ENCODE measurements at regions not wholly inside any gene's neighbourhood (a gene's known extent, or its start where the extent isn't known, plus 50 kb on each side); places are given as distances from the start of the nearest gene placed in this dataset.

DNA sequence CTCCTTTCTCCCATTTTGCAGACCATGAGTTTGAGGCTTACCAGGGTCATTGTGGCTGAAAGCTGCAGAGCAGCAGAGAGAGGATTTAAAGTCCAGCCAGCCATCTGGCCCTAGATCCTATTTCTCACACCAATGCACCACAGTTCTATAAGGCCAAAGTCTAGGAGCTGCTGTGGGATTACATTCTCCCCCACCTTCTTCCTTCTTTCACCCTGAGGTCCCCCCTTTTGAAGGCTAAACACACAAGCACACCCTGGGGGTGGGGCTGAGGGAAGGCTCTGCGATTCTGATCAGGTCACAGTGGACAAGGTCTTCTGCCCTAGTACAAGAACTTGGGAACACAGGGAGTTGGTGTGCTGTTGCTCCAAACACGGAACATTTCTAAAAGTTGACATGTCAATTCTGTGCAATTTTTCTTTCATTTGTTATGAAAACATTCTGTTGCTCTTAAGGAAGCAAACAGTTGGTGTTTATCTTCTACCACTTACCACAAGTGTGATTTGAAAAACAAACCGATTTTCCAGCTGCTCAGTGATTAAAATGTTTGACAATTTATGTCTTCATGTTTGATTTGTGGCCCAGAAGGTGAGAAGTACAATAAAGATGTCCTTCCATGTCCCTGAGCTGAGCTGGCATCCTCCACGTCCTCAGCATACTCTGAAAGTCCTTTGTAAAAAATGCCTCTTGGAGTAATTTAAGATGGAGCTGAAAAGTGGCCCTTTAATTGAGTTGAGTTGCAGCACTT, 271.6 kb upstream of the PPP2R2D start:
- DNase-seq (ENCODE audit: low read depth): no peak

DNA sequence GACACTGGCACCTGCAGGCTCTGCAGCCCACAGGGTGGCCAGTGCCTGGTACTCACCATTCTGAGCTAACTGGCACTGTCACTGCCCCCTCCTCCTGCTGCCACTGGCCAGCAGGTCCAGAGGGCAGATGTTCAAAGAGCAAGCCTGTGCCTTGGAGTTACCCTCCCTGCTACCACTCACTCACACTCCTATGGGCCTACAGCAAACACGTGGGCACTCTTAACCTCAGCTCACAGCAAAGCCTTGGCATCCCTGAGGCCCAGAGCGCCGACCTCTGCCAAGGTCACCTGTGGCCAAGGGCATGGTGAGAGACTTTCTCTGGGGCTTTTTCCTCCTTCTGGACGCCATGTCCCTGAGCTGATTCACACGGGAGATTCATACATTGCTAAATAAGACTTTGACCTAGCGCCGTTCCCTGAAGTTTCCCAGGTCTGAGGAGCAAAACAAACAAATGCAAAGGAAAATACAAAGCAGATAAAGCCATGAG, 270.0 kb upstream of the PPP2R2D start:
- Histone ChIP-seq H3K36me3 (ENCODE audit: control insufficient read depth, insufficient read depth, low read length, severe bottlenecking) (no peaks in the 10 kb centered on the region), H3K9me3 (ENCODE audit: control insufficient read depth, low read length) (peaks cover 6% of the 10 kb centered on the region), H3K4me3 (ENCODE audit: low read length) (no peak overlapping the region), H3K4me1 (ENCODE audit: control insufficient read depth, insufficient read depth, low read length) (no peaks in the 10 kb centered on the region), H3K27me3 (replicated peaks; ENCODE audit: control insufficient read depth, insufficient read depth, low read length) (no peaks in the 10 kb centered on the region), H3K9ac (ENCODE audit: low read length) (no peak overlapping the region)
- DNase-seq (ENCODE audit: low read depth): no peak

More for the DNA sequence above, 271.6 kb upstream of the PPP2R2D start:
- no peaks in the 10 kb centered on the region for H3K36me3 ChIP-seq (ENCODE audit: control insufficient read depth, insufficient read depth, low read length, severe bottlenecking)
- H3K27me3 ChIP-seq (replicated peaks; ENCODE audit: control insufficient read depth, insufficient read depth, low read length): no peaks in the 10 kb centered on the region
- H3K4me1 ChIP-seq (ENCODE audit: control insufficient read depth, insufficient read depth, low read length): no peaks in the 10 kb centered on the region
- H3K9ac ChIP-seq (ENCODE audit: low read length): no peak overlapping the region
- peaks cover 6% of the 10 kb centered on the region for H3K9me3 ChIP-seq (ENCODE audit: control insufficient read depth, low read length)
- no peak overlapping the region for H3K4me3 ChIP-seq (ENCODE audit: low read length)

GRCh38 chr10:131631619-131632018, 269.2 kb upstream of the PPP2R2D start:
- no peak for DNase-seq (ENCODE audit: low read depth)
- Histone ChIP-seq H3K9ac (ENCODE audit: low read length) (no peak overlapping the region), H3K9me3 (ENCODE audit: control insufficient read depth, low read length) (peaks cover 6% of the 10 kb centered on the region), H3K36me3 (ENCODE audit: control insufficient read depth, insufficient read depth, low read length, severe bottlenecking) (no peaks in the 10 kb centered on the region), H3K4me3 (ENCODE audit: low read length) (no peak overlapping the region), H3K27me3 (replicated peaks; ENCODE audit: control insufficient read depth, insufficient read depth, low read length) (no peaks in the 10 kb centered on the region), H3K4me1 (ENCODE audit: control insufficient read depth, insufficient read depth, low read length) (no peaks in the 10 kb centered on the region)

- Histone ChIP-seq H3K9me3 (ENCODE audit: control insufficient read depth, low read length) (peaks cover 16% of the 10 kb centered on the region), H3K4me3 (ENCODE audit: low read length) (no peak overlapping the region), H3K9ac (ENCODE audit: low read length) (no peak overlapping the region), H3K36me3 (ENCODE audit: control insufficient read depth, insufficient read depth, low read length, severe bottlenecking) (no peaks in the 10 kb centered on the region), H3K4me1 (ENCODE audit: control insufficient read depth, insufficient read depth, low read length) (no peaks in the 10 kb centered on the region), H3K27me3 (replicated peaks; ENCODE audit: control insufficient read depth, insufficient read depth, low read length) (no peaks in the 10 kb centered on the region)
- no peak for DNase-seq (ENCODE audit: low read depth)
Observed at GRCh38 chr10:131635564-131636015, 265.2 kb upstream of the PPP2R2D start.

DNA sequence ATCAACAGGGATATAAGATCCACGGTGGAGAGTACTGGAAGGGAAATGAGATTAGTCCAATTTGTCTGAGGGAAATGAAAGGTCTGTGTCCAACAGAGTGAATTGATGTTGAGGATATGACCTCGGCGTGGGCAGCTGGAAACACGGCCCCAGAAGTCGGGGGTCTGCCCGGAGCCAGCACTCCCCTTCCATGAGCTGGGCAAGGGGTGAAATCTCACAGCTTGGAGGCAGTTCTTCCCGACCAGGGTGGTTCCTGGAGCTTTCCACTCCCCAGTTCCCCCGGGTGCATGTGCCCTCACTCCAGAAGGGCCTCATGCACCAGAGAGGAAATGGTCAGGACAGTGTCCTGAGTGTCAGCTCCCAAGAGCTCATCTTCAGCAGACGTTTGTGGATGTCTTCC, 264.7 kb upstream of the PPP2R2D start:
- H3K27me3 ChIP-seq (replicated peaks; ENCODE audit: control insufficient read depth, insufficient read depth, low read length): no peaks in the 10 kb centered on the region
- H3K4me1 ChIP-seq (ENCODE audit: control insufficient read depth, insufficient read depth, low read length): no peaks in the 10 kb centered on the region
- H3K9ac ChIP-seq (ENCODE audit: low read length): no peak overlapping the region
- no peaks in the 10 kb centered on the region for H3K36me3 ChIP-seq (ENCODE audit: control insufficient read depth, insufficient read depth, low read length, severe bottlenecking)
- no peak overlapping the region for H3K4me3 ChIP-seq (ENCODE audit: low read length)
- DNase-seq (ENCODE audit: low read depth): no peak
- peaks cover 16% of the 10 kb centered on the region for H3K9me3 ChIP-seq (ENCODE audit: control insufficient read depth, low read length)

DNA sequence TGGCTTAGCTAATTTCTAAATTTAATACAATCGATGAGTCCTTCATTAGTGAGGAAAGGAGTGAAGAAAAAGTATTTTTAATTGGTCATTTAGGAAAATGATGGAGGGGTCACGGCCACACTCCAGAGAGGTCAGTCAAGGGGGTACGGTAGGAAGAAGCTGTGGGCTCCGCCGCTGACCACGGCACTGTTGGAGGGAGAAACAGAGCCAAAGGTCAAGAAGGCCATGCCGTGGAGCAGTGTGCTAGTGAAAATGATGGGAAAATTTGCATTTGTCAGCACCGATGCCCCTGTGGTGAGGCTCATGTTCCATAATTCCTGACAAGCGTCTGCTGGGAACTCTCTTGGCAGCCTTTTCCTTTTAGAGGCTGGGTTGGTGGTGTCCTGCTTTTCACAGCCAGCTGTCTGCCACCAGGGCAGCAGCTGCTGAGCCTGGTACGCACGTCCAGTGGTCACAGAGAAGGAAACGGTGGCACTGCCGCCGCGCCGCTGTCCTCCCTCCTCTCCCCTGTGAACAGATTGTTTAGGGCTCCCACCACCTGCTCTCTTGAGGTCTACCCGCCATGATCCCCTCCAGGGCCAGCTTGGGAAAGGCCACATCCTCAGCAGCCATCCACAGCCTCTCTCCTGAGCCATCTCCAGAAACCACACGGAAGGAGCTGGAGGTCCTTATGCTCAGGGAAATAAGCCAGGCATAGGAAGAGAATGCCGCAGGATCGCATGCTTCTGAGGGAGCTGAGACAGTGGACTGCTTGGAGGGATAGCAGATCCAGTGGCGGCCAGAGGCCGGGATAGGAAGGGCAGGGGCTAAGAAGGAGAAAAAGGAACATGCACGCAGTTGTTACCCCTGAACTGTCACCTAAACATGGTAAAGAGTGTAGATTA, 263.7 kb upstream of the PPP2R2D start:
- Histone ChIP-seq H3K4me1 (ENCODE audit: control insufficient read depth, insufficient read depth, low read length) (no peaks in the 10 kb centered on the region), H3K9ac (ENCODE audit: low read length) (no peak overlapping the region), H3K4me3 (ENCODE audit: low read length) (no peak overlapping the region), H3K27me3 (replicated peaks; ENCODE audit: control insufficient read depth, insufficient read depth, low read length) (no peaks in the 10 kb centered on the region), H3K9me3 (ENCODE audit: control insufficient read depth, low read length) (peaks cover 16% of the 10 kb centered on the region), H3K36me3 (ENCODE audit: control insufficient read depth, insufficient read depth, low read length, severe bottlenecking) (no peaks in the 10 kb centered on the region)
- no peak for DNase-seq (ENCODE audit: low read depth)

- Histone ChIP-seq H3K36me3 (ENCODE audit: control insufficient read depth, insufficient read depth, low read length, severe bottlenecking) (no peaks in the 10 kb centered on the region), H3K9me3 (ENCODE audit: control insufficient read depth, low read length) (peaks cover 16% of the 10 kb centered on the region), H3K9ac (ENCODE audit: low read length) (no peak overlapping the region), H3K4me1 (ENCODE audit: control insufficient read depth, insufficient read depth, low read length) (no peaks in the 10 kb centered on the region), H3K27me3 (replicated peaks; ENCODE audit: control insufficient read depth, insufficient read depth, low read length) (no peaks in the 10 kb centered on the region), H3K4me3 (ENCODE audit: low read length) (no peak overlapping the region)
- DNase-seq (ENCODE audit: low read depth): no peak
Observed at GRCh38 chr10:131638049-131638879, 262.5 kb upstream of the PPP2R2D start.

GRCh38 chr10:131638880-131639278, 261.9 kb upstream of the PPP2R2D start:
- no peak overlapping the region for H3K4me3 ChIP-seq (ENCODE audit: low read length)
- no peak for DNase-seq (ENCODE audit: low read depth)
- H3K4me1 ChIP-seq (ENCODE audit: control insufficient read depth, insufficient read depth, low read length): no peaks in the 10 kb centered on the region
- H3K9ac ChIP-seq (ENCODE audit: low read length): no peak overlapping the region
- no peaks in the 10 kb centered on the region for H3K36me3 ChIP-seq (ENCODE audit: control insufficient read depth, insufficient read depth, low read length, severe bottlenecking)
- H3K27me3 ChIP-seq (replicated peaks; ENCODE audit: control insufficient read depth, insufficient read depth, low read length): no peaks in the 10 kb centered on the region
- H3K9me3 ChIP-seq (ENCODE audit: control insufficient read depth, low read length): peaks cover 13% of the 10 kb centered on the region

- Histone ChIP-seq H3K9ac (ENCODE audit: low read length) (no peak overlapping the region), H3K4me3 (ENCODE audit: low read length) (no peak overlapping the region), H3K9me3 (ENCODE audit: control insufficient read depth, low read length) (peaks cover 13% of the 10 kb centered on the region), H3K4me1 (ENCODE audit: control insufficient read depth, insufficient read depth, low read length) (no peaks in the 10 kb centered on the region), H3K27me3 (replicated peaks; ENCODE audit: control insufficient read depth, insufficient read depth, low read length) (no peaks in the 10 kb centered on the region), H3K36me3 (ENCODE audit: control insufficient read depth, insufficient read depth, low read length, severe bottlenecking) (no peaks in the 10 kb centered on the region)
- no peak for DNase-seq (ENCODE audit: low read depth)
Observed at GRCh38 chr10:131640045-131640644, 260.7 kb upstream of the PPP2R2D start.

- no peak for DNase-seq (ENCODE audit: low read depth)
Observed at GRCh38 chr10:131641231-131641630, 259.6 kb upstream of the PPP2R2D start.

More at GRCh38 chr10:131641231-131641630, 259.6 kb upstream of the PPP2R2D start:
- Histone ChIP-seq H3K4me3 (ENCODE audit: low read length) (no peak overlapping the region), H3K9ac (ENCODE audit: low read length) (no peak overlapping the region), H3K27me3 (replicated peaks; ENCODE audit: control insufficient read depth, insufficient read depth, low read length) (no peaks in the 10 kb centered on the region), H3K36me3 (ENCODE audit: control insufficient read depth, insufficient read depth, low read length, severe bottlenecking) (no peaks in the 10 kb centered on the region), H3K9me3 (ENCODE audit: control insufficient read depth, low read length) (peaks cover 13% of the 10 kb centered on the region), H3K4me1 (ENCODE audit: control insufficient read depth, insufficient read depth, low read length) (no peaks in the 10 kb centered on the region)

Measured in adipocyte (in vitro differentiated cells).